Psoas muscle (tissue), 7 donors: ENCODE measurements at regions not wholly inside any gene's neighbourhood (a gene's known extent, or its start where the extent isn't known, plus 50 kb on each side); places are given as distances from the start of the nearest gene placed in this dataset.

Experiments used
- ATAC-seq, 4 donors: fragments of 200-7000 bp; cut with Tn5 transposase; one replicate each; pipeline ENCODE4 v1.9.1; 2020; ENCODE audit warnings: moderate library complexity in 3 of 4, mild to moderate bottlenecking in 2 of 4
- DNase-seq, 2 donors: peaks; one replicate each; pipeline ENCODE4 v3.0.0-alpha.2; 2020
- H3K27ac ChIP-seq: fragments of 200-600 bp; one replicate; pipeline ENCODE4 v1.8.0; 2022
- H3K27me3 ChIP-seq, 3 donors: fragments of 200-600 bp in 1 of 3; one replicate each; pipeline versions ENCODE4 v1.6.1 to v1.8.0; 2013 to 2022; ENCODE audit warnings: low read length in 2 of 3, mild to moderate bottlenecking in 2 of 3, moderate library complexity in 1 of 3; ENCODE audit not compliant: insufficient read depth in 3 of 3
- H3K36me3 ChIP-seq, 2 donors: fragments of 200-600 bp in 1 of 2; one replicate each; pipeline versions ENCODE4 v1.6.1 to v1.8.0; 2013 to 2022; ENCODE audit warnings: low read depth in 1 of 2, mild to moderate bottlenecking in 1 of 2, moderate library complexity in 1 of 2; ENCODE audit not compliant: insufficient read depth in 1 of 2
- H3K4me1 ChIP-seq: fragments of 200-600 bp; one replicate; pipeline ENCODE4 v1.8.0; 2022
- H3K4me3 ChIP-seq: fragments of 200-600 bp; one replicate; pipeline ENCODE4 v1.8.0; 2022; ENCODE audit warnings: mild to moderate bottlenecking
- H3K9me3 ChIP-seq: fragments of 200-600 bp; one replicate; pipeline ENCODE4 v1.8.0; 2022
- CTCF ChIP-seq: fragments of 200-600 bp; IDR thresholded peaks from one replicate; pipeline ENCODE4 v1.8.0; 2022; ENCODE audit warnings: antibody characterized with exemption
- WGBS, 3 donors: extraction: QIAGEN DNeasy Blood & Tissue Kit; methylation state at CpG; one replicate each; pipeline versions ENCODE4 v1.1.6 to v1.1.7; 2013; 5-methylcytosine and 5-hydroxymethylcytosine counted together
- intact Hi-C, 2 donors: fragments of 100-400 bp; cut with DNase I; formaldehyde crosslinking; loops; one replicate each; pipeline versions ENCODE4 v1.11.0 to v1.14.2; 2022
- donor health status: healthy with polysubstance abuse.
- donor health status: DM: no; HTN: no; CAD: no; lungs with moderate emphysema.
- donor health status: Bipolar disorder and iron deficiency.
- donor health status: healthy.
- donor health status: DM: yes; HTN: yes; CAD: no.
- donor health status: DM: no; HTN: no; CAD: no.
- donor health status: DM: yes; HTN: yes; CAD: no.

- Histone ChIP-seq H3K9me3 (no peaks in the 10 kb centered on the region), H3K27me3 (no peaks in the 10 kb centered on the region), H3K27ac (no peak overlapping the region), H3K4me1 (no peaks in the 10 kb centered on the region), H3K4me3 (no peak overlapping the region), H3K36me3 (no peaks in the 10 kb centered on the region)
- ATAC-seq, result no peak
- WGBS, 3 donors, result 77 to 85% (median 80%) methylated on average over 1 of the region's 1 CpG
- no peak for DNase-seq
- TF ChIP-seq CTCF, result no peak
- intact Hi-C loops, result no loop called here
Measured at GRCh38 chr6:164276211-164276610, 861.7 kb downstream of the QKI start.

GRCh38 chr6:164275773-164276172 is 861.3 kb downstream of the QKI start:
- Histone ChIP-seq H3K4me1 (no peaks in the 10 kb centered on the region), H3K9me3 (no peaks in the 10 kb centered on the region), H3K27me3 (no peaks in the 10 kb centered on the region), H3K27ac (no peak overlapping the region), H3K36me3 (no peaks in the 10 kb centered on the region), H3K4me3 (no peak overlapping the region)
- ATAC-seq (no peak), DNase-seq (no peak)
- no peak for TF ChIP-seq CTCF
- intact Hi-C loops, result no loop called here
- 85 to 89% (median 86%) methylated on average over 1 of the region's 1 CpG for WGBS, 3 donors

- no peak for ATAC-seq
- Histone ChIP-seq H3K27ac (no peak overlapping the region), H3K9me3 (no peaks in the 10 kb centered on the region), H3K27me3 (no peaks in the 10 kb centered on the region), H3K4me1 (no peaks in the 10 kb centered on the region), H3K4me3 (no peak overlapping the region), H3K36me3 (no peaks in the 10 kb centered on the region)
- no peak for TF ChIP-seq CTCF
- no peak for DNase-seq
- WGBS, 3 donors, result 42 to 47% (median 45%) methylated on average over 2 of the region's 2 CpGs
- intact Hi-C loops, result no loop called here
Measured at GRCh38 chr6:164274493-164274892, 860.0 kb downstream of the QKI start.

- intact Hi-C loops, result no loop called here
- no peaks in the 10 kb centered on the region for H3K4me1 ChIP-seq
- no peak overlapping the region for H3K27ac ChIP-seq
- H3K36me3 ChIP-seq, result no peaks in the 10 kb centered on the region
- WGBS, 3 donors, result 82 to 91% (median 85%) methylated on average over 3 of the region's 3 CpGs
- H3K27me3 ChIP-seq, result no peaks in the 10 kb centered on the region
- no peak for TF ChIP-seq CTCF
- ATAC-seq, result no peak
- no peak for DNase-seq
- no peak overlapping the region for H3K4me3 ChIP-seq
- H3K9me3 ChIP-seq, result no peaks in the 10 kb centered on the region
Measured at GRCh38 chr6:164273491-164273890, 859.0 kb downstream of the QKI start.

- Histone ChIP-seq H3K27me3 (no peaks in the 10 kb centered on the region), H3K4me1 (no peaks in the 10 kb centered on the region), H3K4me3 (no peak overlapping the region), H3K27ac (no peak overlapping the region), H3K36me3 (no peaks in the 10 kb centered on the region), H3K9me3 (no peaks in the 10 kb centered on the region)
- TF ChIP-seq CTCF, result no peak
- 78 to 80% (median 79%) methylated on average over 3 of the region's 3 CpGs for WGBS, 3 donors
- intact Hi-C loops, result no loop called here
- ATAC-seq (no peak), DNase-seq (no peak)
Measured at GRCh38 chr6:164266851-164267250, 852.3 kb downstream of the QKI start.
